ENCODE measurements at regions not wholly inside any gene's neighbourhood (a gene's known extent, or its start where the extent isn't known, plus 50 kb on each side); places are given as distances from the start of the nearest gene placed in this dataset.

GRCh38 chr2:83584672-83585071 is 874.4 kb downstream of the SUCLG1 start:
- no peaks in the 10 kb centered on the region; the same call in 1 of the 2 replicates for H3K27me3 ChIP-seq (replicated peaks)
- H3K4me1 ChIP-seq (replicated peaks), result no peaks in the 10 kb centered on the region
- no peaks in the 10 kb centered on the region for H3K36me3 ChIP-seq
- no peaks in the 10 kb centered on the region; the same call in 1 of the 2 replicates for H3K9me3 ChIP-seq (replicated peaks)
- no peak overlapping the region for H3K4me3 ChIP-seq
- H3K27ac ChIP-seq, result no peak overlapping the region
- DNase-seq (ENCODE audit: low read depth in 1 of 2, low spot score in 2 of 2), result peak in 1 of 2 experiments; percentile 32

- H3K36me3 ChIP-seq, result no peaks in the 10 kb centered on the region
- H3K27ac ChIP-seq, result no peak overlapping the region
- no peak overlapping the region for H3K4me3 ChIP-seq
- H3K4me1 ChIP-seq (replicated peaks), result no peaks in the 10 kb centered on the region
- H3K27me3 ChIP-seq (replicated peaks), result no peaks in the 10 kb centered on the region; the same call in 1 of the 2 replicates
- no peak for DNase-seq (ENCODE audit: low read depth in 1 of 2, low spot score in 2 of 2)
- no peaks in the 10 kb centered on the region for H3K9me3 ChIP-seq (replicated peaks)
Observed at GRCh38 chr2:83582589-83582988, 876.5 kb downstream of the SUCLG1 start.

- H3K9me3 ChIP-seq (replicated peaks), result no peaks in the 10 kb centered on the region
- H3K4me1 ChIP-seq (replicated peaks), result no peaks in the 10 kb centered on the region
- H3K27ac ChIP-seq, result no peak overlapping the region
- no peak for DNase-seq (ENCODE audit: low read depth in 1 of 2, low spot score in 2 of 2)
- no peaks in the 10 kb centered on the region for H3K27me3 ChIP-seq (replicated peaks)
- H3K4me3 ChIP-seq, result no peak overlapping the region
- no peaks in the 10 kb centered on the region for H3K36me3 ChIP-seq
Observed at GRCh38 chr2:83579507-83579906, 879.6 kb downstream of the SUCLG1 start.

GRCh38 chr2:83578405-83578804 is 880.7 kb downstream of the SUCLG1 start:
- Histone ChIP-seq H3K9me3 (replicated peaks) (no peaks in the 10 kb centered on the region), H3K27me3 (replicated peaks) (no peaks in the 10 kb centered on the region), H3K36me3 (no peaks in the 10 kb centered on the region), H3K27ac (no peak overlapping the region), H3K4me1 (replicated peaks) (no peaks in the 10 kb centered on the region), H3K4me3 (no peak overlapping the region)
- no peak for DNase-seq (ENCODE audit: low read depth in 1 of 2, low spot score in 2 of 2)

- no peak overlapping the region for H3K4me3 ChIP-seq
- H3K4me1 ChIP-seq (replicated peaks), result no peaks in the 10 kb centered on the region
- no peaks in the 10 kb centered on the region for H3K36me3 ChIP-seq
- H3K27me3 ChIP-seq (replicated peaks), result no peaks in the 10 kb centered on the region
- H3K27ac ChIP-seq, result no peak overlapping the region
- no peak for DNase-seq (ENCODE audit: low read depth in 1 of 2, low spot score in 2 of 2)
- no peaks in the 10 kb centered on the region for H3K9me3 ChIP-seq (replicated peaks)
Observed at GRCh38 chr2:83574614-83575013, 884.5 kb downstream of the SUCLG1 start.

- no peak for DNase-seq (ENCODE audit: low read depth in 1 of 2, low spot score in 2 of 2)
- Histone ChIP-seq H3K27me3 (replicated peaks) (no peaks in the 10 kb centered on the region), H3K4me3 (no peak overlapping the region), H3K4me1 (replicated peaks) (no peaks in the 10 kb centered on the region), H3K9me3 (replicated peaks) (no peaks in the 10 kb centered on the region), H3K27ac (no peak overlapping the region), H3K36me3 (no peaks in the 10 kb centered on the region)
Observed at GRCh38 chr2:83573060-83573459, 886.0 kb downstream of the SUCLG1 start.

GRCh38 chr2:83572400-83572799 is 886.7 kb downstream of the SUCLG1 start:
- no peaks in the 10 kb centered on the region for H3K9me3 ChIP-seq (replicated peaks)
- H3K27me3 ChIP-seq (replicated peaks), result no peaks in the 10 kb centered on the region
- no peak overlapping the region for H3K27ac ChIP-seq
- no peak for DNase-seq (ENCODE audit: low read depth in 1 of 2, low spot score in 2 of 2)
- no peaks in the 10 kb centered on the region for H3K36me3 ChIP-seq
- H3K4me3 ChIP-seq, result no peak overlapping the region
- no peaks in the 10 kb centered on the region for H3K4me1 ChIP-seq (replicated peaks)

- Histone ChIP-seq H3K27me3 (replicated peaks) (no peaks in the 10 kb centered on the region), H3K36me3 (no peaks in the 10 kb centered on the region), H3K4me1 (replicated peaks) (no peaks in the 10 kb centered on the region), H3K27ac (no peak overlapping the region), H3K9me3 (replicated peaks) (no peaks in the 10 kb centered on the region), H3K4me3 (no peak overlapping the region)
- no peak for DNase-seq (ENCODE audit: low read depth in 1 of 2, low spot score in 2 of 2)
Observed at GRCh38 chr2:83567551-83567950, 891.5 kb downstream of the SUCLG1 start.

GRCh38 chr2:83565626-83566025 is 893.5 kb downstream of the SUCLG1 start:
- Histone ChIP-seq H3K36me3 (no peaks in the 10 kb centered on the region), H3K4me3 (no peak overlapping the region), H3K4me1 (replicated peaks) (no peaks in the 10 kb centered on the region), H3K9me3 (replicated peaks) (no peaks in the 10 kb centered on the region), H3K27me3 (replicated peaks) (no peaks in the 10 kb centered on the region), H3K27ac (no peak overlapping the region)
- no peak for DNase-seq (ENCODE audit: low read depth in 1 of 2, low spot score in 2 of 2)

GRCh38 chr2:83565181-83565580 is 893.9 kb downstream of the SUCLG1 start:
- Histone ChIP-seq H3K36me3 (no peaks in the 10 kb centered on the region), H3K4me3 (no peak overlapping the region), H3K27ac (no peak overlapping the region), H3K9me3 (replicated peaks) (no peaks in the 10 kb centered on the region), H3K27me3 (replicated peaks) (no peaks in the 10 kb centered on the region), H3K4me1 (replicated peaks) (no peaks in the 10 kb centered on the region)
- no peak for DNase-seq (ENCODE audit: low read depth in 1 of 2, low spot score in 2 of 2)

- Histone ChIP-seq H3K27ac (no peak overlapping the region), H3K4me3 (no peak overlapping the region), H3K27me3 (replicated peaks) (no peaks in the 10 kb centered on the region), H3K9me3 (replicated peaks) (no peaks in the 10 kb centered on the region), H3K4me1 (replicated peaks) (no peaks in the 10 kb centered on the region), H3K36me3 (no peaks in the 10 kb centered on the region)
- no peak for DNase-seq (ENCODE audit: low read depth in 1 of 2, low spot score in 2 of 2)
Observed at GRCh38 chr2:83561592-83561991, 897.5 kb downstream of the SUCLG1 start.

GRCh38 chr2:83536556-83536955 is 922.5 kb downstream of the SUCLG1 start:
- Histone ChIP-seq H3K4me3 (no peak overlapping the region), H3K4me1 (replicated peaks) (no peaks in the 10 kb centered on the region), H3K36me3 (no peaks in the 10 kb centered on the region), H3K27me3 (replicated peaks) (no peaks in the 10 kb centered on the region), H3K9me3 (replicated peaks) (no peaks in the 10 kb centered on the region), H3K27ac (no peak overlapping the region)
- DNase-seq (ENCODE audit: low read depth in 1 of 2, low spot score in 2 of 2), result no peak

- Histone ChIP-seq H3K27me3 (replicated peaks) (no peaks in the 10 kb centered on the region), H3K36me3 (no peaks in the 10 kb centered on the region), H3K9me3 (replicated peaks) (no peaks in the 10 kb centered on the region), H3K27ac (no peak overlapping the region), H3K4me3 (no peak overlapping the region), H3K4me1 (replicated peaks) (no peaks in the 10 kb centered on the region)
- DNase-seq (ENCODE audit: low read depth in 1 of 2, low spot score in 2 of 2), result no peak
Observed at GRCh38 chr2:83534416-83534815, 924.7 kb downstream of the SUCLG1 start.

GRCh38 chr2:83531206-83531826 is 927.8 kb downstream of the SUCLG1 start:
- Histone ChIP-seq H3K4me3 (no peak overlapping the region), H3K27me3 (replicated peaks) (no peaks in the 10 kb centered on the region), H3K27ac (no peak overlapping the region), H3K4me1 (replicated peaks) (no peaks in the 10 kb centered on the region), H3K36me3 (no peaks in the 10 kb centered on the region), H3K9me3 (replicated peaks) (no peaks in the 10 kb centered on the region)
- DNase-seq (ENCODE audit: low read depth in 1 of 2, low spot score in 2 of 2), result no peak

- DNase-seq (ENCODE audit: low read depth in 1 of 2, low spot score in 2 of 2), result no peak
- Histone ChIP-seq H3K27me3 (replicated peaks) (no peaks in the 10 kb centered on the region), H3K36me3 (no peaks in the 10 kb centered on the region), H3K4me1 (replicated peaks) (no peaks in the 10 kb centered on the region), H3K27ac (no peak overlapping the region), H3K4me3 (no peak overlapping the region), H3K9me3 (replicated peaks) (no peaks in the 10 kb centered on the region)
Observed at GRCh38 chr2:83528767-83529166, 930.3 kb downstream of the SUCLG1 start.
